ENCODE measurements at regions not wholly inside any gene's neighbourhood (a gene's known extent, or its start where the extent isn't known, plus 50 kb on each side); places are given as distances from the start of the nearest gene placed in this dataset.

GRCh38 chr11:134670247-134670782 lies 258.3 kb upstream of the B3GAT1 start:
- intact Hi-C loops (cut with micrococcal nuclease), result no loop called here

GRCh38 chr11:134669796-134670195 lies 257.8 kb upstream of the B3GAT1 start:
- intact Hi-C loops (cut with micrococcal nuclease), result no loop called here

- intact Hi-C loops (cut with micrococcal nuclease), result no loop called here
Measured at GRCh38 chr11:134668796-134669195, 256.8 kb upstream of the B3GAT1 start.

- intact Hi-C loops (cut with micrococcal nuclease), result no loop called here
Measured at GRCh38 chr11:134668076-134668475, 256.0 kb upstream of the B3GAT1 start.

GRCh38 chr11:134667505-134667904 lies 255.5 kb upstream of the B3GAT1 start:
- intact Hi-C loops (cut with micrococcal nuclease), result no loop called here

- intact Hi-C loops (cut with micrococcal nuclease), result no loop called here
Measured at GRCh38 chr11:134667175-134667500, 255.1 kb upstream of the B3GAT1 start.

- intact Hi-C loops (cut with micrococcal nuclease), result no loop called here
Measured at GRCh38 chr11:134666273-134667174, 254.5 kb upstream of the B3GAT1 start.

- intact Hi-C loops (cut with micrococcal nuclease), result no loop called here
Measured at GRCh38 chr11:134665571-134666270, 253.7 kb upstream of the B3GAT1 start.

- intact Hi-C loops (cut with micrococcal nuclease), result no loop called here
Measured at GRCh38 chr11:134665188-134665535, 253.1 kb upstream of the B3GAT1 start.

GRCh38 chr11:134664447-134665187 lies 252.6 kb upstream of the B3GAT1 start:
- intact Hi-C loops (cut with micrococcal nuclease), result no loop called here

GRCh38 chr11:134663506-134664313 lies 251.7 kb upstream of the B3GAT1 start:
- intact Hi-C loops (cut with micrococcal nuclease), result no loop called here

- intact Hi-C loops (cut with micrococcal nuclease), result no loop called here
Measured at GRCh38 chr11:134662629-134663360, 250.8 kb upstream of the B3GAT1 start.

GRCh38 chr11:134661660-134662059 lies 249.6 kb upstream of the B3GAT1 start:
- intact Hi-C loops (cut with micrococcal nuclease), result no loop called here

GRCh38 chr11:134660416-134660815 lies 248.4 kb upstream of the B3GAT1 start:
- intact Hi-C loops (cut with micrococcal nuclease), result no loop called here

- intact Hi-C loops (cut with micrococcal nuclease), result no loop called here
Measured at GRCh38 chr11:134659882-134660281, 247.8 kb upstream of the B3GAT1 start.

GRCh38 chr11:134658481-134659225 lies 246.6 kb upstream of the B3GAT1 start:
- intact Hi-C loops (cut with micrococcal nuclease), result no loop called here

GRCh38 chr11:134657631-134658030 lies 245.6 kb upstream of the B3GAT1 start:
- intact Hi-C loops (cut with micrococcal nuclease), result no loop called here

- intact Hi-C loops (cut with micrococcal nuclease), result no loop called here
Measured at GRCh38 chr11:134656861-134657540, 245.0 kb upstream of the B3GAT1 start.
